Activated CD4-positive, alpha-beta T cell treated with anti-CD3 and anti-CD28 coated beads for 36 hours (primary cell): ENCODE measurements at regions not wholly inside any gene's neighbourhood (a gene's known extent, or its start where the extent isn't known, plus 50 kb on each side); places are given as distances from the start of the nearest gene placed in this dataset.
"Not testable (repeated sequence)": the region's sequence is repeated elsewhere in the genome, so short reads cannot be mapped to it uniquely, and the experiment has no call there.

Source experiments
- ATAC-seq: fragments of 200-7000 bp; cut with Tn5 transposase; one replicate; pipeline ENCODE4 v1.10.0; 2021; ENCODE audit warnings: mild to moderate bottlenecking, moderate library complexity
- CTCF ChIA-PET: fragments of 350-600 bp; sonication (Branson Sonifier 250); formaldehyde crosslinking; loops from one replicate; lab custom pipeline; 2021; ENCODE audit warnings: antibody characterized with exemption; lab: Charles Lee
- POLR2A ChIA-PET: fragments of 350-600 bp; sonication (Branson Sonifier 250); formaldehyde crosslinking; loops from one replicate; lab custom pipeline; 2021; ENCODE audit warnings: antibody characterized with exemption, inconsistent platforms; lab: Charles Lee
- DNase-seq: peaks from one replicate; pipeline ENCODE4 v3.0.0-alpha.2; 2020
- H3K27ac Mint-ChIP-seq: one replicate; pipeline ENCODE4 v1.8.0; 2021; ENCODE audit warnings: mixed read lengths
- H3K27me3 Mint-ChIP-seq: one replicate; pipeline ENCODE4 v1.8.0; 2021; ENCODE audit warnings: mixed read lengths
- H3K36me3 Mint-ChIP-seq: one replicate; pipeline ENCODE4 v1.8.0; 2021; ENCODE audit warnings: low read depth, mixed read lengths
- H3K4me1 Mint-ChIP-seq: one replicate; pipeline ENCODE4 v1.8.0; 2021; ENCODE audit warnings: mixed read lengths
- H3K4me3 Mint-ChIP-seq: one replicate; pipeline ENCODE4 v1.8.0; 2021; ENCODE audit warnings: mild to moderate bottlenecking, moderate library complexity, mixed read lengths
- H3K9me3 Mint-ChIP-seq: one replicate; pipeline ENCODE4 v1.8.0; 2021; ENCODE audit warnings: low read depth, mixed read lengths
- intact Hi-C, 2 experiments: fragments of 100-400 bp; cut with DNase I in 1 of 2; cut with micrococcal nuclease in 1 of 2; formaldehyde crosslinking; loops; one replicate each; pipeline versions ENCODE4 v1.14.2 to v1.15.1; 2022 to 2024; cut with DNase I, micrococcal nuclease

GRCh38 chr14:35963209-35963608 is 137.1 kb downstream of the BRMS1L start:
- intact Hi-C loops = no loop called here
- Mint-ChIP-seq H3K4me1 (no peaks in the 10 kb centered on the region), H3K27me3 (peaks cover 2% of the 10 kb centered on the region), H3K9me3 (no peaks in the 10 kb centered on the region), H3K36me3 (no peaks in the 10 kb centered on the region), H3K4me3 (no peak overlapping the region), H3K27ac (no peak overlapping the region)
- CTCF ChIA-PET = no interaction called here
- POLR2A ChIA-PET = no interaction called here
- DNase-seq = no peak
- ATAC-seq = no peak

GRCh38 chr14:35961697-35962274 is 135.6 kb downstream of the BRMS1L start:
- ChIA-PET CTCF (interaction anchor here (0.7 to 0.8 kb wide), 2 partner anchors 98 to 437 kb away, joined by 3 read pairs; no protein-coding TSS in a partner anchor), POLR2A (no interaction called here)
- Mint-ChIP-seq H3K27ac (no peak overlapping the region), H3K4me1 (no peaks in the 10 kb centered on the region), H3K4me3 (no peak overlapping the region), H3K27me3 (no peaks in the 10 kb centered on the region), H3K36me3 (no peaks in the 10 kb centered on the region), H3K9me3 (no peaks in the 10 kb centered on the region)
- ATAC-seq (no peak), DNase-seq (no peak)
- intact Hi-C loops = no loop called here

GRCh38 chr14:35959835-35960234 is 133.7 kb downstream of the BRMS1L start:
- no peaks in the 10 kb centered on the region for H3K9me3 Mint-ChIP-seq
- H3K36me3 Mint-ChIP-seq = no peaks in the 10 kb centered on the region
- no peaks in the 10 kb centered on the region for H3K27me3 Mint-ChIP-seq
- no peaks in the 10 kb centered on the region for H3K4me1 Mint-ChIP-seq
- intact Hi-C loops = no loop called here
- no peak for ATAC-seq
- CTCF ChIA-PET = interaction anchor here (1.4 kb wide), 2 partner anchors 108 to 415 kb away, joined by 3 to 4 read pairs; no protein-coding TSS in a partner anchor
- H3K4me3 Mint-ChIP-seq = no peak overlapping the region
- DNase-seq = no peak
- POLR2A ChIA-PET = no interaction called here
- no peak overlapping the region for H3K27ac Mint-ChIP-seq

GRCh38 chr14:35958499-35958898 is 132.4 kb downstream of the BRMS1L start:
- no peaks in the 10 kb centered on the region for H3K27me3 Mint-ChIP-seq
- no peak for DNase-seq
- ChIA-PET CTCF (interaction anchor here (0.6 to 1.7 kb wide), 3 partner anchors 14 to 687 kb away, joined by 3 read pairs; no protein-coding TSS in a partner anchor), POLR2A (no interaction called here)
- H3K9me3 Mint-ChIP-seq = no peaks in the 10 kb centered on the region
- H3K4me3 Mint-ChIP-seq = no peak overlapping the region
- intact Hi-C loops = no loop called here
- no peak overlapping the region for H3K27ac Mint-ChIP-seq
- no peaks in the 10 kb centered on the region for H3K36me3 Mint-ChIP-seq
- no peak for ATAC-seq
- H3K4me1 Mint-ChIP-seq = no peaks in the 10 kb centered on the region

- no peak for DNase-seq
- H3K4me1 Mint-ChIP-seq = no peaks in the 10 kb centered on the region
- H3K27me3 Mint-ChIP-seq = no peaks in the 10 kb centered on the region
- CTCF ChIA-PET = interaction anchor here (0.7 to 1.5 kb wide), 3 partner anchors 11 to 16 kb away, joined by 3 to 4 read pairs (median 3); no protein-coding TSS in a partner anchor
- H3K9me3 Mint-ChIP-seq = no peaks in the 10 kb centered on the region
- intact Hi-C loops = no loop called here
- ATAC-seq = no peak
- no peaks in the 10 kb centered on the region for H3K36me3 Mint-ChIP-seq
- no peak overlapping the region for H3K4me3 Mint-ChIP-seq
- POLR2A ChIA-PET = no interaction called here
- no peak overlapping the region for H3K27ac Mint-ChIP-seq
Measured at GRCh38 chr14:35956376-35957085, 130.4 kb downstream of the BRMS1L start.

GRCh38 chr14:35952584-35952983 is 126.4 kb downstream of the BRMS1L start:
- no peaks in the 10 kb centered on the region for H3K36me3 Mint-ChIP-seq
- no peak overlapping the region for H3K4me3 Mint-ChIP-seq
- ChIA-PET POLR2A (no interaction called here), CTCF (interaction anchor here (0.6 to 1.5 kb wide), 3 partner anchors 9 to 323 kb away, joined by 3 to 4 read pairs (median 3); no protein-coding TSS in a partner anchor)
- no peaks in the 10 kb centered on the region for H3K9me3 Mint-ChIP-seq
- intact Hi-C loops = no loop called here
- no peaks in the 10 kb centered on the region for H3K27me3 Mint-ChIP-seq
- no peak overlapping the region for H3K27ac Mint-ChIP-seq
- no peaks in the 10 kb centered on the region for H3K4me1 Mint-ChIP-seq
- DNase-seq (no peak), ATAC-seq (no peak)

GRCh38 chr14:35949920-35950513 is 123.9 kb downstream of the BRMS1L start:
- Mint-ChIP-seq H3K36me3 (no peaks in the 10 kb centered on the region), H3K9me3 (no peaks in the 10 kb centered on the region), H3K27ac (no peak overlapping the region), H3K4me3 (no peak overlapping the region), H3K27me3 (no peaks in the 10 kb centered on the region), H3K4me1 (no peaks in the 10 kb centered on the region)
- ChIA-PET CTCF (no interaction called here), POLR2A (no interaction called here)
- intact Hi-C loops = no loop called here
- ATAC-seq (no peak), DNase-seq (no peak)

GRCh38 chr14:35947983-35948382 is 121.8 kb downstream of the BRMS1L start:
- DNase-seq, H3K27me3 Mint-ChIP-seq, H3K9me3 Mint-ChIP-seq, CTCF ChIA-PET, H3K27ac Mint-ChIP-seq, H3K4me3 Mint-ChIP-seq, POLR2A ChIA-PET, ATAC-seq, H3K36me3 Mint-ChIP-seq, H3K4me1 Mint-ChIP-seq: not testable (repeated sequence)
- intact Hi-C loops = loop anchor here in 1 of 2 experiments (2.0 kb wide), 1 partner anchor 69 kb away; no protein-coding TSS in a partner anchor

- Mint-ChIP-seq H3K4me1 (peaks cover 2% of the 10 kb centered on the region), H3K27me3 (no peaks in the 10 kb centered on the region), H3K36me3 (no peaks in the 10 kb centered on the region), H3K4me3 (no peak overlapping the region), H3K27ac (no peak overlapping the region), H3K9me3 (no peaks in the 10 kb centered on the region)
- peak; percentile 59 for DNase-seq
- CTCF ChIA-PET = interaction anchor here (0.6 to 2.3 kb wide), 8 partner anchors 11 to 88 kb away, joined by 3 to 8 read pairs (median 4); no protein-coding TSS in a partner anchor
- ATAC-seq = peak; percentile 49
- POLR2A ChIA-PET = no interaction called here
- intact Hi-C loops = loop anchor here in 1 of 2 experiments (5.0 kb wide), 1 partner anchor 113 kb away; no protein-coding TSS in a partner anchor
Measured at GRCh38 chr14:35944847-35945246, 118.7 kb downstream of the BRMS1L start.

- CTCF ChIA-PET = interaction anchor here (1.1 kb wide), 1 partner anchor 16 kb away, joined by 3 read pairs; no protein-coding TSS in a partner anchor
- no peak for ATAC-seq
- DNase-seq = no peak
- POLR2A ChIA-PET = no interaction called here
- peaks cover 6% of the 10 kb centered on the region for H3K4me1 Mint-ChIP-seq
- H3K4me3 Mint-ChIP-seq = no peak overlapping the region
- intact Hi-C loops = loop anchor here in 1 of 2 experiments (5.0 kb wide), 1 partner anchor 108 kb away; no protein-coding TSS in a partner anchor
- H3K27ac Mint-ChIP-seq = no peak overlapping the region
- H3K36me3 Mint-ChIP-seq = no peaks in the 10 kb centered on the region
- H3K27me3 Mint-ChIP-seq = peaks cover 6% of the 10 kb centered on the region
- no peaks in the 10 kb centered on the region for H3K9me3 Mint-ChIP-seq
Measured at GRCh38 chr14:35940291-35940690, 114.2 kb downstream of the BRMS1L start.

GRCh38 chr14:35938770-35939169 is 112.6 kb downstream of the BRMS1L start:
- Mint-ChIP-seq H3K27ac (no peak overlapping the region), H3K4me3 (no peak overlapping the region), H3K4me1 (peaks cover 15% of the 10 kb centered on the region), H3K9me3 (no peaks in the 10 kb centered on the region), H3K36me3 (no peaks in the 10 kb centered on the region), H3K27me3 (peaks cover 6% of the 10 kb centered on the region)
- POLR2A ChIA-PET = interaction anchor here (0.6 kb wide), 1 partner anchor 429 kb away, joined by 4 read pairs; no protein-coding TSS in a partner anchor
- no peak for DNase-seq
- intact Hi-C loops = no loop called here
- no peak for ATAC-seq
- CTCF ChIA-PET = no interaction called here
